H9 (cell line): ENCODE measurements at regions not wholly inside any gene's neighbourhood (a gene's known extent, or its start where the extent isn't known, plus 50 kb on each side); places are given as distances from the start of the nearest gene placed in this dataset.

Experiments
- DNase-seq: peaks from one replicate; pipeline ENCODE4 v3.0.0-alpha.2; 2017
- H2AFZ ChIP-seq: one replicate; pipeline ENCODE4 v1.6.1; 2013; ENCODE audit warnings: mild to moderate bottlenecking, low read length, control low read depth, moderate library complexity
- H2AK5ac ChIP-seq: 2 replicates; pipeline ENCODE4 v1.6.1; 2013; ENCODE audit warnings: low read length, control low read depth, mixed read lengths; ENCODE audit not compliant: insufficient read length
- H2BK120ac ChIP-seq: one replicate; pipeline ENCODE4 v1.6.1; 2013; ENCODE audit warnings: low read depth, mild to moderate bottlenecking, low read length, control low read depth, inconsistent platforms; ENCODE audit not compliant: poor library complexity, severe bottlenecking
- H2BK12ac ChIP-seq: 2 replicates; pipeline ENCODE4 v1.6.1; 2013; ENCODE audit warnings: low read length, control low read depth, mixed read lengths, low read depth; ENCODE audit not compliant: insufficient read length
- H2BK15ac ChIP-seq: 2 replicates; pipeline ENCODE4 v1.6.1; 2013; ENCODE audit warnings: low read depth, low read length, control low read depth
- H2BK20ac ChIP-seq: one replicate; pipeline ENCODE4 v1.6.1; 2013; ENCODE audit warnings: low read depth, mild to moderate bottlenecking, low read length, control low read depth, inconsistent platforms; ENCODE audit not compliant: poor library complexity, severe bottlenecking
- H2BK5ac ChIP-seq: 2 replicates; pipeline ENCODE4 v1.6.1; 2013; ENCODE audit warnings: low read length, control low read depth, mixed read lengths; ENCODE audit not compliant: insufficient read length
- H3K14ac ChIP-seq: 2 replicates; pipeline ENCODE4 v1.6.1; 2013; ENCODE audit warnings: low read length, control low read depth; ENCODE audit not compliant: insufficient read depth
- H3K18ac ChIP-seq: 2 replicates; pipeline ENCODE4 v1.6.1; 2013; ENCODE audit warnings: low read depth, mild to moderate bottlenecking, mixed read lengths, low read length, control low read depth; ENCODE audit not compliant: insufficient read length
- H3K23ac ChIP-seq: 2 replicates; pipeline ENCODE4 v1.6.1; 2013; ENCODE audit warnings: low read length, control low read depth, mixed read lengths, low read depth; ENCODE audit not compliant: insufficient read length
- H3K23me2 ChIP-seq: 2 replicates; pipeline ENCODE4 v1.6.1; 2013; ENCODE audit warnings: low read depth, mild to moderate bottlenecking, mixed read lengths, low read length, control low read depth; ENCODE audit not compliant: insufficient read length, poor library complexity, severe bottlenecking
- H3K27ac ChIP-seq: 2 replicates; pipeline ENCODE4 v1.5.1; 2013; ENCODE audit warnings: low read length, control low read depth, mixed read lengths, low read depth; ENCODE audit not compliant: insufficient read length
- H3K27me3 ChIP-seq: 2 replicates; pipeline ENCODE4 v1.6.1; 2013; ENCODE audit warnings: low read length, control low read depth, inconsistent platforms; ENCODE audit not compliant: insufficient read depth
- H3K4ac ChIP-seq: 2 replicates; pipeline ENCODE4 v1.6.1; 2013; ENCODE audit warnings: low read depth, mild to moderate bottlenecking, control low read depth, inconsistent platforms, low read length, moderate library complexity
- H3K4me1 ChIP-seq: 2 replicates; pipeline ENCODE4 v1.6.1; 2013; ENCODE audit warnings: low read length, control low read depth, inconsistent platforms; ENCODE audit not compliant: insufficient read depth
- H3K4me2 ChIP-seq: 2 replicates; pipeline ENCODE4 v1.6.1; 2013; ENCODE audit warnings: low read length, control low read depth, mixed read lengths; ENCODE audit not compliant: insufficient read length, insufficient read depth
- H3K56ac ChIP-seq: 2 replicates; pipeline ENCODE4 v1.6.1; 2013; ENCODE audit warnings: low read depth, mild to moderate bottlenecking, mixed read lengths, low read length, control low read depth; ENCODE audit not compliant: insufficient read length
- H3K79me1 ChIP-seq: 2 replicates; pipeline ENCODE4 v1.6.1; 2013; ENCODE audit warnings: low read depth, mild to moderate bottlenecking, moderate library complexity, low read length, control low read depth, inconsistent platforms; ENCODE audit not compliant: insufficient read depth, poor library complexity, severe bottlenecking
- H3K79me2 ChIP-seq: 2 replicates; pipeline ENCODE4 v1.6.1; 2013; ENCODE audit warnings: low read length, control low read depth, inconsistent platforms; ENCODE audit not compliant: insufficient read depth
- H3K9ac ChIP-seq: 2 replicates; pipeline ENCODE4 v1.6.1; 2013; ENCODE audit warnings: low read length, control low read depth, mixed read lengths; ENCODE audit not compliant: insufficient read length; ENCODE audit errors: extremely low read depth
- H3K9me3 ChIP-seq: one replicate; pipeline ENCODE4 v1.6.1; 2013; ENCODE audit warnings: low read depth, low read length, inconsistent platforms; ENCODE audit not compliant: control insufficient read depth
- H3T11ph ChIP-seq: one replicate; pipeline ENCODE4 v1.6.1; 2013; ENCODE audit warnings: mild to moderate bottlenecking, low read length, control low read depth, inconsistent platforms
- H4K20me1 ChIP-seq: one replicate; pipeline ENCODE4 v1.6.1; 2013; ENCODE audit not compliant: control insufficient read depth, insufficient read length, insufficient read depth
- H4K5ac ChIP-seq: 2 replicates; pipeline ENCODE4 v1.6.1; 2013; ENCODE audit warnings: low read depth, mild to moderate bottlenecking, mixed read lengths, low read length, control low read depth; ENCODE audit not compliant: insufficient read length
- H4K8ac ChIP-seq: replicated peaks from 2 replicates; pipeline ENCODE4 v1.6.1; 2013; ENCODE audit warnings: low read length, control low read depth, mixed read lengths, low read depth; ENCODE audit not compliant: insufficient read length
- H4K91ac ChIP-seq: 2 replicates; pipeline ENCODE4 v1.6.1; 2013; ENCODE audit warnings: low read depth, mild to moderate bottlenecking, moderate library complexity, mixed read lengths, low read length, control low read depth; ENCODE audit not compliant: insufficient read length
- H3K27ac Mint-ChIP-seq, 3 experiments: 2 replicates in 2 of 3; 3 replicates in 1 of 3; pipeline ENCODE4 v1.8.0; 2020 to 2021; ENCODE audit warnings: mixed read lengths in 3 of 3, mild to moderate bottlenecking in 1 of 3, moderate library complexity in 1 of 3
- H3K27me3 Mint-ChIP-seq: 2 replicates; pipeline ENCODE4 v1.8.0; 2021; ENCODE audit warnings: low read depth, mild to moderate bottlenecking, moderate library complexity, mixed read lengths
- H3K36me3 Mint-ChIP-seq, 3 experiments: 2 replicates in 2 of 3; 3 replicates in 1 of 3; pipeline ENCODE4 v1.8.0; 2020 to 2021; ENCODE audit warnings: low read depth in 3 of 3, mixed read lengths in 3 of 3; ENCODE audit not compliant: insufficient read depth in 1 of 3
- H3K4me1 Mint-ChIP-seq, 2 experiments: 2 replicates each; pipeline ENCODE4 v1.8.0; 2020; ENCODE audit warnings: mixed read lengths in 2 of 2
- H3K4me3 Mint-ChIP-seq, 2 experiments: 2 replicates in 1 of 2; 3 replicates in 1 of 2; pipeline ENCODE4 v1.8.0; 2020 to 2021; ENCODE audit warnings: mild to moderate bottlenecking in 2 of 2, mixed read lengths in 2 of 2, moderate library complexity in 1 of 2
- H3K9me3 Mint-ChIP-seq, 2 experiments: 2 replicates in 1 of 2; 3 replicates in 1 of 2; pipeline ENCODE4 v1.8.0; 2020; ENCODE audit warnings: mild to moderate bottlenecking in 2 of 2, mixed read lengths in 2 of 2, moderate library complexity in 1 of 2
- WGBS: extraction: QIAGEN DNeasy Blood & Tissue Kit; methylation state at CpG from one replicate; pipeline ENCODE4 v1.1.7; 2013; ENCODE audit warnings: missing lambda C conversion rate, low lambda C conversion rate, mixed read lengths; ENCODE audit not compliant: insufficient read length; ENCODE audit errors: extremely low coverage; 5-methylcytosine and 5-hydroxymethylcytosine counted together
- TF ChIP-seq, protein P1 (sequence below): fragments of 200-600 bp; sonication (generic); conservative IDR thresholded peaks from 3 replicates; pipeline ENCODE4 v1.8.0; 2021; ENCODE audit warnings: antibody characterized with exemption, mild to moderate bottlenecking

DNA sequence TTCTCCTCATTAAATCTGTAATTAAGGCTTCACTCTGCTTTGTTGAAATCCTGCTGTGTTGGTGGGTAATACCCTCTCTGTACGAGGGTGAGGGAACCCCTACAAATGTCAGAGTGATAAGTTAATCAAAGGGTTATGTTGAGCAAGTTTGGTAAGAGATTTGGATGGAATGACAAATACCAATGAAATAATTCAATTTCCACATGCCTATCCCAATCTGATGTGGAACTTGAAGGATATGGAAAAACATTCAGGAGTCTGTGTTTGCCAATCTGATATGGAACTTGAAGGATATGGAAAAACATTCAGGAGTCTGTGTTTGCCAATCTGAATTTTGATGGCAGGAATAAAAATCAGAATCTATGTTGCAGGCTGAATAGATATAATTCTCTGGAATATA is 910.2 kb downstream of the TUSC7 start:
- Histone ChIP-seq H4K20me1 (no peaks in the 10 kb centered on the region), H3K14ac (no peak overlapping the region), H2AK5ac (no peak overlapping the region), H2BK120ac (no peak overlapping the region), H3K9me3 (no peaks in the 10 kb centered on the region), H2BK12ac (no peak overlapping the region), H3K27ac (no peak overlapping the region), H3K27me3 (no peaks in the 10 kb centered on the region), H3K18ac (no peak overlapping the region), H3T11ph (no peak overlapping the region), H2BK20ac (no peak overlapping the region), H3K23ac (no peak overlapping the region), H4K8ac (no peak overlapping the region), H2BK15ac (no peak overlapping the region), H3K79me1 (no peaks in the 10 kb centered on the region), H2BK5ac (no peak overlapping the region), H3K9ac (no peak overlapping the region), H3K79me2 (no peaks in the 10 kb centered on the region), H3K56ac (no peak overlapping the region), H2AFZ (no peak overlapping the region), H3K23me2 (no peaks in the 10 kb centered on the region), H4K5ac (no peak overlapping the region), H3K4me2 (no peak overlapping the region), H4K91ac (no peak overlapping the region), H3K4me1 (no peaks in the 10 kb centered on the region), H3K4ac (no peak overlapping the region)
- H3K9me3 Mint-ChIP-seq: no peaks in the 10 kb centered on the region
- no peak overlapping the region for H3K27ac Mint-ChIP-seq
- no peaks in the 10 kb centered on the region for H3K36me3 Mint-ChIP-seq
- no peak overlapping the region for H3K4me3 Mint-ChIP-seq
- H3K4me1 Mint-ChIP-seq: peaks cover 9% of the 10 kb centered on the region in 2 experiments
- DNase-seq: no peak
- no peaks in the 10 kb centered on the region for H3K27me3 Mint-ChIP-seq
- TF ChIP-seq, protein P1, sequence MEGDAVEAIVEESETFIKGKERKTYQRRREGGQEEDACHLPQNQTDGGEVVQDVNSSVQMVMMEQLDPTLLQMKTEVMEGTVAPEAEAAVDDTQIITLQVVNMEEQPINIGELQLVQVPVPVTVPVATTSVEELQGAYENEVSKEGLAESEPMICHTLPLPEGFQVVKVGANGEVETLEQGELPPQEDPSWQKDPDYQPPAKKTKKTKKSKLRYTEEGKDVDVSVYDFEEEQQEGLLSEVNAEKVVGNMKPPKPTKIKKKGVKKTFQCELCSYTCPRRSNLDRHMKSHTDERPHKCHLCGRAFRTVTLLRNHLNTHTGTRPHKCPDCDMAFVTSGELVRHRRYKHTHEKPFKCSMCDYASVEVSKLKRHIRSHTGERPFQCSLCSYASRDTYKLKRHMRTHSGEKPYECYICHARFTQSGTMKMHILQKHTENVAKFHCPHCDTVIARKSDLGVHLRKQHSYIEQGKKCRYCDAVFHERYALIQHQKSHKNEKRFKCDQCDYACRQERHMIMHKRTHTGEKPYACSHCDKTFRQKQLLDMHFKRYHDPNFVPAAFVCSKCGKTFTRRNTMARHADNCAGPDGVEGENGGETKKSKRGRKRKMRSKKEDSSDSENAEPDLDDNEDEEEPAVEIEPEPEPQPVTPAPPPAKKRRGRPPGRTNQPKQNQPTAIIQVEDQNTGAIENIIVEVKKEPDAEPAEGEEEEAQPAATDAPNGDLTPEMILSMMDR: no peak
- WGBS: no CpG with 5 or more reads among the region's 1 CpG
